ENCODE measurements at regions not wholly inside any gene's neighbourhood (a gene's known extent, or its start where the extent isn't known, plus 50 kb on each side); places are given as distances from the start of the nearest gene placed in this dataset.

DNA sequence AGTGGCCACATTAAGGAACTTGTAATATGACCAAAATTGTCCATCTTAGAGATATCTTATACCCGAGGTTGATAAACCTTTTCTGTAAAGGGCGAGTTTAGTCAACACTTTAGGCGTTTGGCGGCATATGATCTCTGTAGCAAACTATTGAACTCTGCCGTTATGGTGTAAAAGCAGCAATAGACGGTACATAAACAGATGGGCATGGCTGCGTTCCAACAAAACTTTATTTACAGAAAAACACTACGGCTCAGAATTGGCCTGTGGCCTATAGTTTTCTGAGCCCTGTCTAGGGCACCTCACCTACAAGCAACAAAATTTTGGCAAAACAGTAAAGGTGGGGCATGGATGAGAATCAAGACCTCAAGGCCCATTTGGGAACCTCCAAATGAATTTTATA is 121.9 kb upstream of the HAAO start:
- Histone ChIP-seq H3K27me3 (ENCODE audit: insufficient read depth, low read length) (peaks cover 7% of the 10 kb centered on the region; the same call in 1 of the 2 replicates), H3K27ac (ENCODE audit: low read depth, low read length) (no peak overlapping the region), H3K4me3 (replicated peaks in 1 of 2; ENCODE audit: low read depth in 1 of 2, low read length in 2 of 2) (no peak overlapping the region), H3K36me3 (ENCODE audit: control insufficient read depth in 1 of 2, insufficient read depth in 2 of 2, low read length in 2 of 2) (no peaks in the 10 kb centered on the region), H3K79me2 (ENCODE audit: insufficient read depth, low read length) (no peaks in the 10 kb centered on the region), H3K9me2 (ENCODE audit: insufficient read depth) (no peaks in the 10 kb centered on the region), H4K20me1 (ENCODE audit: insufficient read depth) (no peaks in the 10 kb centered on the region), H3K9me3 (ENCODE audit: control insufficient read depth in 1 of 2, insufficient read depth in 1 of 2, low read depth in 1 of 2, low read length in 2 of 2) (no peaks in the 10 kb centered on the region), H3K4me1 (ENCODE audit: control insufficient read depth in 1 of 2, insufficient read depth in 2 of 2, low read length in 2 of 2) (no peaks in the 10 kb centered on the region), H3K9ac (ENCODE audit: low read length) (no peak overlapping the region), H3K4me2 (ENCODE audit: low read length) (no peak overlapping the region), H2AFZ (ENCODE audit: low read depth, low read length, poor library complexity, severe bottlenecking) (no peak overlapping the region)
- BruUV-seq (replicated peaks), result no TSS peak
- DNase-seq (ENCODE audit: low read depth, low spot score) (no peak), ATAC-seq (no peak)
- CTCF ChIA-PET, result no interaction called here
- POLR2A ChIA-PET, result no interaction called here
- RAD21 ChIA-PET (ENCODE audit: low non-redundant PET in 1 of 2, low total read pairs in 2 of 2, uncharacterized antibody in 2 of 2, unreplicated experiment in 2 of 2), result no interaction called here
- intact Hi-C loops (cut with micrococcal nuclease), result no loop called here
- no peak for TF ChIP-seq YY1 (IDR thresholded peaks at IDR 0.05; ENCODE audit: extremely low read depth, insufficient replicate concordance, low read depth, low read length)
- TF ChIP-seq CEBPB (IDR thresholded peaks at IDR 0.05; ENCODE audit: low read depth), result no peak
- TF ChIP-seq, protein P1, sequence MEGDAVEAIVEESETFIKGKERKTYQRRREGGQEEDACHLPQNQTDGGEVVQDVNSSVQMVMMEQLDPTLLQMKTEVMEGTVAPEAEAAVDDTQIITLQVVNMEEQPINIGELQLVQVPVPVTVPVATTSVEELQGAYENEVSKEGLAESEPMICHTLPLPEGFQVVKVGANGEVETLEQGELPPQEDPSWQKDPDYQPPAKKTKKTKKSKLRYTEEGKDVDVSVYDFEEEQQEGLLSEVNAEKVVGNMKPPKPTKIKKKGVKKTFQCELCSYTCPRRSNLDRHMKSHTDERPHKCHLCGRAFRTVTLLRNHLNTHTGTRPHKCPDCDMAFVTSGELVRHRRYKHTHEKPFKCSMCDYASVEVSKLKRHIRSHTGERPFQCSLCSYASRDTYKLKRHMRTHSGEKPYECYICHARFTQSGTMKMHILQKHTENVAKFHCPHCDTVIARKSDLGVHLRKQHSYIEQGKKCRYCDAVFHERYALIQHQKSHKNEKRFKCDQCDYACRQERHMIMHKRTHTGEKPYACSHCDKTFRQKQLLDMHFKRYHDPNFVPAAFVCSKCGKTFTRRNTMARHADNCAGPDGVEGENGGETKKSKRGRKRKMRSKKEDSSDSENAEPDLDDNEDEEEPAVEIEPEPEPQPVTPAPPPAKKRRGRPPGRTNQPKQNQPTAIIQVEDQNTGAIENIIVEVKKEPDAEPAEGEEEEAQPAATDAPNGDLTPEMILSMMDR (IDR thresholded peaks at IDR 0.05 in 2 of 3, conservative IDR thresholded peaks at IDR 0.05 in 1 of 3; ENCODE audit: borderline replicate concordance in 1 of 3, insufficient read depth in 1 of 3, low read depth in 2 of 3, low read length in 2 of 3), result no peak
- no peak for TF ChIP-seq POLR2AphosphoS5 (IDR thresholded peaks at IDR 0.05; ENCODE audit: low read depth, low read length)
- TF ChIP-seq, protein P2, sequence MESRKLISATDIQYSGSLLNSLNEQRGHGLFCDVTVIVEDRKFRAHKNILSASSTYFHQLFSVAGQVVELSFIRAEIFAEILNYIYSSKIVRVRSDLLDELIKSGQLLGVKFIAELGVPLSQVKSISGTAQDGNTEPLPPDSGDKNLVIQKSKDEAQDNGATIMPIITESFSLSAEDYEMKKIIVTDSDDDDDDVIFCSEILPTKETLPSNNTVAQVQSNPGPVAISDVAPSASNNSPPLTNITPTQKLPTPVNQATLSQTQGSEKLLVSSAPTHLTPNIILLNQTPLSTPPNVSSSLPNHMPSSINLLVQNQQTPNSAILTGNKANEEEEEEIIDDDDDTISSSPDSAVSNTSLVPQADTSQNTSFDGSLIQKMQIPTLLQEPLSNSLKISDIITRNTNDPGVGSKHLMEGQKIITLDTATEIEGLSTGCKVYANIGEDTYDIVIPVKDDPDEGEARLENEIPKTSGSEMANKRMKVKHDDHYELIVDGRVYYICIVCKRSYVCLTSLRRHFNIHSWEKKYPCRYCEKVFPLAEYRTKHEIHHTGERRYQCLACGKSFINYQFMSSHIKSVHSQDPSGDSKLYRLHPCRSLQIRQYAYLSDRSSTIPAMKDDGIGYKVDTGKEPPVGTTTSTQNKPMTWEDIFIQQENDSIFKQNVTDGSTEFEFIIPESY (IDR thresholded peaks at IDR 0.05; ENCODE audit: extremely low read depth, insufficient replicate concordance, low read length), result no peak
- TF ChIP-seq, protein P3, sequence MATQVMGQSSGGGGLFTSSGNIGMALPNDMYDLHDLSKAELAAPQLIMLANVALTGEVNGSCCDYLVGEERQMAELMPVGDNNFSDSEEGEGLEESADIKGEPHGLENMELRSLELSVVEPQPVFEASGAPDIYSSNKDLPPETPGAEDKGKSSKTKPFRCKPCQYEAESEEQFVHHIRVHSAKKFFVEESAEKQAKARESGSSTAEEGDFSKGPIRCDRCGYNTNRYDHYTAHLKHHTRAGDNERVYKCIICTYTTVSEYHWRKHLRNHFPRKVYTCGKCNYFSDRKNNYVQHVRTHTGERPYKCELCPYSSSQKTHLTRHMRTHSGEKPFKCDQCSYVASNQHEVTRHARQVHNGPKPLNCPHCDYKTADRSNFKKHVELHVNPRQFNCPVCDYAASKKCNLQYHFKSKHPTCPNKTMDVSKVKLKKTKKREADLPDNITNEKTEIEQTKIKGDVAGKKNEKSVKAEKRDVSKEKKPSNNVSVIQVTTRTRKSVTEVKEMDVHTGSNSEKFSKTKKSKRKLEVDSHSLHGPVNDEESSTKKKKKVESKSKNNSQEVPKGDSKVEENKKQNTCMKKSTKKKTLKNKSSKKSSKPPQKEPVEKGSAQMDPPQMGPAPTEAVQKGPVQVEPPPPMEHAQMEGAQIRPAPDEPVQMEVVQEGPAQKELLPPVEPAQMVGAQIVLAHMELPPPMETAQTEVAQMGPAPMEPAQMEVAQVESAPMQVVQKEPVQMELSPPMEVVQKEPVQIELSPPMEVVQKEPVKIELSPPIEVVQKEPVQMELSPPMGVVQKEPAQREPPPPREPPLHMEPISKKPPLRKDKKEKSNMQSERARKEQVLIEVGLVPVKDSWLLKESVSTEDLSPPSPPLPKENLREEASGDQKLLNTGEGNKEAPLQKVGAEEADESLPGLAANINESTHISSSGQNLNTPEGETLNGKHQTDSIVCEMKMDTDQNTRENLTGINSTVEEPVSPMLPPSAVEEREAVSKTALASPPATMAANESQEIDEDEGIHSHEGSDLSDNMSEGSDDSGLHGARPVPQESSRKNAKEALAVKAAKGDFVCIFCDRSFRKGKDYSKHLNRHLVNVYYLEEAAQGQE (IDR thresholded peaks at IDR 0.05; ENCODE audit: low read depth), result no peak
- TF ChIP-seq POLR2A (IDR thresholded peaks at IDR 0.05; ENCODE audit: borderline replicate concordance, extremely low read depth, insufficient read depth, insufficient read length), result no peak
- TF ChIP-seq, protein P4, sequence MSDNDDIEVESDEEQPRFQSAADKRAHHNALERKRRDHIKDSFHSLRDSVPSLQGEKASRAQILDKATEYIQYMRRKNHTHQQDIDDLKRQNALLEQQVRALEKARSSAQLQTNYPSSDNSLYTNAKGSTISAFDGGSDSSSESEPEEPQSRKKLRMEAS (IDR thresholded peaks at IDR 0.05), result no peak
- no peak for TF ChIP-seq CBX3 (IDR thresholded peaks at IDR 0.05; ENCODE audit: low read depth)
- no peak for TF ChIP-seq JUND (IDR thresholded peaks at IDR 0.05)
- TF ChIP-seq EZH2 (IDR thresholded peaks at IDR 0.05), result no peak
- TF ChIP-seq SRF (IDR thresholded peaks at IDR 0.05; ENCODE audit: low read depth), result no peak
- no peak for TF ChIP-seq ZFX (IDR thresholded peaks at IDR 0.05)
- no peak for TF ChIP-seq ELF1 (IDR thresholded peaks at IDR 0.05; ENCODE audit: borderline replicate concordance, low read depth)
- no peak for TF ChIP-seq TCF7L2 (IDR thresholded peaks at IDR 0.05; ENCODE audit: borderline replicate concordance, extremely low read depth, insufficient read depth, insufficient read length)
- no peak for TF ChIP-seq EGR1 (IDR thresholded peaks at IDR 0.05; ENCODE audit: low read depth)
- no peak for TF ChIP-seq RAD21 (IDR thresholded peaks at IDR 0.05; ENCODE audit: low read depth)
- no peak for TF ChIP-seq ZNF274 (IDR thresholded peaks at IDR 0.05; ENCODE audit: low read depth, low read length)
- TF ChIP-seq EZH2phosphoT487 (IDR thresholded peaks at IDR 0.05; ENCODE audit: borderline replicate concordance), result no peak
- no peak for TF ChIP-seq SIN3A (IDR thresholded peaks at IDR 0.05; ENCODE audit: low read depth)
